SIG-M5 treated with dmso at 0.1 percent for 504 hours (cell line): ENCODE measurements at regions not wholly inside any gene's neighbourhood (a gene's known extent, or its start where the extent isn't known, plus 50 kb on each side); places are given as distances from the start of the nearest gene placed in this dataset.
"Not testable (repeated sequence)": the region's sequence is repeated elsewhere in the genome, so short reads cannot be mapped to it uniquely, and the experiment has no call there.

Source experiments
- DNase-seq: peaks from one replicate; lab custom pipeline; 2025; ENCODE audit not compliant: unreplicated experiment; lab: John Stamatoyannopoulos, UW

- no peak for DNase-seq
Observed at GRCh38 chr4:164550989-164551712, 202.8 kb upstream of the SMIM31 start.

- DNase-seq = no peak
Observed at GRCh38 chr4:164551713-164552040, 202.3 kb upstream of the SMIM31 start.

DNA sequence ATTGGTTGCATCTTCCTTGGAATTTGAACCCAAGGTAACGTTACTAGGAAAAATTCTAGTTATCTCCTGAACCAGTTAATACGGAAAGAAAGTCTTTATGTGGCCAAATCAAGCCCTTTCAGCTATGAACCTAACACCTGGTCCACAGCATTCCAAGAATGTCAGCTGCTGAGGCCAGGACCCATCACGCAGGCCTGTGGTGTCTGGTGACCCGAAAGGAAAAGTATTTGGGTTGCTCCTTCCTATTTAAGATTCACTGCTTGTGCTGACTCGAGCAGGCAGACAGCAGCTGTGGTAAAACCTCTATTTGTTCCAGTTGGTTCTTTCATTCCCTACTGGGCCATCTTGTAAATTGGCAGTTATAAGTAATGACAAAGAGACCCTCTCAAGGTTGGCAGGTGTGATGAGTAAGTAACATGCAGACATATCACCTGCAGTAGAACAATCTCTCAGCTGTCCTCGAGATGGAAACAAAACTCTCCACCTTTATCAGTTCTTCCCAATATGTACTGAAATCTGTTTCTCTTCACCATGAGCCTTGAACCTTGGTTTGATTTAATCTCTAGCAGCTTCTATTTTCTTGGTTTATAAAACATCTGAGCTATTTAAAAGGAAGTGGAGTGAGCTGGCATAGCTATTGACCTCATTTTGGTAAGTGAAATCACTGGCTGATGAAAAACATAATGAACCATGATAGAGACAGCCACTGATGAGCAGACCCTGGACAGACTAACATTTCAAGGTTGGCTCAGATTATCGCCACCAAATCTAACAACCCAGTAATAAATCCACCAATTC is 182.1 kb upstream of the SMIM31 start:
- DNase-seq = no peak

GRCh38 chr4:164572877-164573279 is 181.1 kb upstream of the SMIM31 start:
- DNase-seq = no peak

- no peak for DNase-seq
Observed at GRCh38 chr4:164575861-164576260, 178.1 kb upstream of the SMIM31 start.

DNA sequence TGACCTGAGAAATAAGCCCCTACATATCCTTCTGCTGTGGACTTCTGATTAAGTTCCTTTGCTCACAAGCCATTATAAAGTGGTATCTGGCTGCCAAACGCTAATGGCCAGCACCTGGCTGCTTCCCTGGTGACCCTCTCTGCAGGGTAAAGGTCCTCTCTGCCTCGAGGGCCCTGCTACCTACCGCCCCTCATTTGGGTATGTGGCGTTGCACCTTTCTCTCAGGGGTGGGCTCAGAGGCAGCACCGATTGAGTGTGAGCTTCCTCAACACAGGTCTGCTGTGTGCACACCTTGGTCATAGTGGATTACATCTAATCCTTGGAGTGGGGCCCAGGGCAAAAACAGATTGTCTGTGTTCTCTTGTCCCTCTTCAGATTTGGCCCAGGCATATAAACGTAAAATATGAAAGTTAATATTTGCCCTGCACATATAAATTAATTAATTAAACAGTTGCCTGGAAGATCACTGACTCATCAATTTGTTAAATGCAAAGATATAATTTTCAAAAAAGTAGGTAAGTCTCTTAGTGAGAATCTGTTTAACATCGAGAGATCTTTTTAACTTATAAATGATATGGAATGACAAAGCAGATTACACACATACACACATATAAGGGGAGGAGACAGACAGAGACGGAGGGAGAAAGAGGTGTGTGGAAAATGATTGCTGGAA is 174.5 kb upstream of the SMIM31 start:
- no peak for DNase-seq

- no peak for DNase-seq
Observed at GRCh38 chr4:164591666-164592065, 162.3 kb upstream of the SMIM31 start.

- no peak for DNase-seq
Observed at GRCh38 chr4:164595751-164596150, 158.2 kb upstream of the SMIM31 start.

- no peak for DNase-seq
Observed at GRCh38 chr4:164596318-164596878, 157.5 kb upstream of the SMIM31 start.

DNA sequence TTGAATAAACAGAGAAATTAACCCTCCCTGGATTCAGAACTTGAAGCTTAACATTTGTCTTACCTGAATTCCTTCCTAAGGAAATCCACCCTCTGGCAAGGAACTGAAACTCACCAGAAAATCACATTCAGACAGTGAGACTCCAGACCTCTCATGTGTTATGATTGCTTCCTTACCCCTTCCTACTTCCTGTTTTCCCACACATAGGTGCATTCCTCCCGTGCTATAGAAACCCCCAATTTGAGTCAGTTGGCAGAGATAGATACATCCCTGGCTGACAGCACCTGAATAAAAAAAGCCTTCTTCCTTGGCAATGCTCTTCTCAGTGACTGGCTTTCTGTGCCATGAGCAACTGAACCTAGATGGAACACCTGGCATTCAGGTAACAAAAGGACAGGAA is 157.0 kb upstream of the SMIM31 start:
- no peak for DNase-seq

DNA sequence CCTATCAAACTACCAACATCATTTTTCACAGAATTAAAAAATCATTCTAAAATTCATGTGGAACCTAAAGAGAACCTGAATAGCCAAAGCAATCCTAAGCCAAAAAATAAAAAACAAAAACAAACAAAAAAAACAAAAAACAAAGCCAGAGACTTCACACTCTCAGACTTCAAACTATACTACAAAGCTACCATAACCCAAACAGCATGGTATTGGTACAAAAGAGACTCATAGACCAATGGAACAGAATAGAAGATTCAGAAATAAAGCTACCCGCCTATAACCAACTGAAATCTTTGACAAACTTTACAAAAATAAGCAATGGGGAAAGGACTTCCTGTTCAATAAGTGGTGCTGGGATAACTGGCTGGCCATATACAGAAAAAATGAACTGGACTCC is 152.3 kb upstream of the SMIM31 start:
- no peak for DNase-seq

- not testable (repeated sequence) for DNase-seq
Observed at GRCh38 chr4:164605791-164606190, 148.1 kb upstream of the SMIM31 start.

GRCh38 chr4:164606478-164606877 is 147.5 kb upstream of the SMIM31 start:
- peak; percentile 0 for DNase-seq

GRCh38 chr4:164613256-164613655 is 140.7 kb upstream of the SMIM31 start:
- no peak for DNase-seq

GRCh38 chr4:164613792-164614191 is 140.1 kb upstream of the SMIM31 start:
- DNase-seq = no peak

DNA sequence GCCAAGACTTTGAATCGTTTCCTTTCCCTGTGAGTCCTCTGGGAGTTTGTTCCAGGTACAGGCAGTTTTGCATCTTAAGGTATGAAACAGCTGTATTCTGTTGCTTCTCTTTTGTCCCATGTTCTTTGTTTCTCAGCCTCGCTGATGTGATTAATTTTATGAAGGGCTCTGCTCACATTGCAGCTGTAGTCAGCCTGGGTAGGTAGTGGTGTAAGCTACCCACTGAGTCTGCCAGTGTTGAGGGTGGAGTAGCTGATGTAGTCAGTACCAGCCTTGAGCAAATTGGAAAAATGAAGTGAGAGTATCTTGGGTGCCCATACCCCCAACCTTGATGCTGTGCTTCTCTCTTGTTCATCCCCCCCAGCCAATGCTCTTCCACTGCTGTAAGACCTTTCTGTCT is 139.6 kb upstream of the SMIM31 start:
- no peak for DNase-seq

DNA sequence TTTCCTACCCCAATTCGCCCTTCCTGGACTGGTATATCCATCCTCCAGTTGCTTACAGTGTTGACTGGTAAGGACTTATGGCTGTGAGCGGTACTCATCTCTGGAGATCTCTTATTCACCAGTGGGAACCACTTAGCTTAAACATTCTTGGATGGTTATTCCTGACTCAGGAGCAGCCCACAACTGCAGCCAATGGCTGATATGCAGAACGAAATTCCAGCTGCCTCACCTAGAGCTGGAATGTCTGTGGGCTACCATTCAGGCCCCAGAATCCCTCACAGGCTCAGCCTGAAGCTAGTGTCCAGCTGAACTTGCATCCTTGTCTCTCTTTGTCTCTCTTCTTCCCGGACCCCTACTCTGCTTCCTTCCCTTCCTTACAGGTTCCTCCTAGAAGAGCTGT is 138.9 kb upstream of the SMIM31 start:
- DNase-seq = no peak

DNA sequence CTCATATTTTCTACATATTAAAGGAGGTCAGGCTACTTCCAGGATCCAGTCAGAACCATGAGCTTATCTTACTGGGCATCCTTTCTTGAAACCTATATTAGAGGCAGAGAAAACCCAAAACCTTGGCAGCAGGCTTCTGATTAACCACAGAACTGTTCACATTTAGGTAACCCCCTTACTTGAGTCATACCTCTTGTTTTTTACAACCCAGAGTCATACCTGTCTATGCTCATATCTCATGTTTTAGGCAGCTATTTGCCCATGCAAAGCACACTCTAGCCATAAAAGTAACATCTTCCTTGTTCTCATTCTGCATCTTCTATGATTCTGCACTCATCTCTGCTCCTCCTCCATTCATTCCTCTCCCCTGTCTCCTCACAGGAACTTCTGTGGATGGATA is 138.0 kb upstream of the SMIM31 start:
- no peak for DNase-seq

GRCh38 chr4:164616961-164617360 is 137.0 kb upstream of the SMIM31 start:
- DNase-seq = no peak

GRCh38 chr4:164617426-164617825 is 136.5 kb upstream of the SMIM31 start:
- no peak for DNase-seq

DNA sequence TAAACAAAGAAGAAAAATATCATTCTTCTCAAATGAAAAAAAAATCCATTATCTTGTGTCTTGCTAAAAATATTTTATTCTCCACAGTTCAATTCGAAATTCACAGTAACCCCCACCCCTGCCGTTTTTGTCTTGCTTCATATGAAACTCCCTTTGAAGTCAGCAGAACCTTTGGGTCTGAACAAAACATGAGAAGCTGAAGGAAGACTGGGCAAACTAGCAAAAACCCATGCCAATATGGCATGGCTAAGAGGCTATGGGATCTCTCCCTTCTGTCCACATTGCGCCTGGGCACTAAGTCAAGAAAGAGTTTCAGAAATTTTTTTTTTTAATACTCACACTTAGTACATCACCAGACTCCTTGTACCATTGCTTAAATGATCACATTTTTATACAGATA is 136.0 kb upstream of the SMIM31 start:
- no peak for DNase-seq
